NT2/D1 (cell line): ENCODE measurements at regions not wholly inside any gene's neighbourhood (a gene's known extent, or its start where the extent isn't known, plus 50 kb on each side); places are given as distances from the start of the nearest gene placed in this dataset.

ENCODE experiments used
- SUZ12 ChIP-seq: IDR thresholded peaks from 2 replicates; pipeline ENCODE4 v1.6.1; 2011; ENCODE audit not compliant: insufficient read length, insufficient read depth; ENCODE audit errors: extremely low read depth
- YY1 ChIP-seq: IDR thresholded peaks from 2 replicates; pipeline ENCODE4 v1.6.1; 2011; ENCODE audit not compliant: insufficient read length, insufficient read depth
- ZNF274 ChIP-seq: IDR thresholded peaks from 2 replicates; pipeline ENCODE4 v1.6.1; 2011; ENCODE audit warnings: mild to moderate bottlenecking, low read depth, low read length

DNA sequence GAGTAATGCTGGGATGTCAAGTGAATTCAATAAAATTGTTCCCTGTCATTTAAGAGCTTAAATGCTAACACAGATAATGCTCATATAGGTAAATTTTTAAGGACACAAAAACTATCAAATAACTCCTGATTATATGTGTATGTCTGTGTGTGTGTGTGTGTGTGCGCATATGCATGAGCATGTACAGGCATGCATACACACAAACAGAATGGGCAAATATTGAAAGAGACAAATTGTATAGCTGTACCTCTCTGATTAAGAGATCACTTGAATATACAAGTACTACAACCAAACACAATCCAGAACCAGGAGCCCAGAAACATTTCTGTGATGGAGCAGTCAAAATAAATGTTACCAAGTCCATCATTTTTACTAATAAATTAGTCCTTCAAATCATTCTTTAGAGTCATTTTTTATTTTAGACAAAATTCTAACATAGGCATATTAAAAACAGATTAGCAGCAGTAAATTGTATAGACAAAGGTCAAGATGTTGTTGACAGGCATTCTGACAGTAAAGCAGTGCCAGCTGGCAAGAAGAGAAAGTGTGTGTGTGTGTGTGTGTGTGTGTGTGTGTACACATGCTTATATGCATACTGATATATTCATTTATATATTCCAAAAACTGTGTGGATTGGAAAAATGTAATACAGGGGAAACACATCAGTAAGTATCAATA is 145.3 kb downstream of the CD47 start:
- TF ChIP-seq ZNF274 (no peak), SUZ12 (no peak), YY1 (no peak)
